OCI-LY7 (cell line): ENCODE measurements at regions not wholly inside any gene's neighbourhood (a gene's known extent, or its start where the extent isn't known, plus 50 kb on each side); places are given as distances from the start of the nearest gene placed in this dataset.

ENCODE experiments used
- BruUV-seq: library from RNA; stranded (reverse); fragments of 400-500 nt; replicated peaks from 2 replicates; lab custom pipeline; 2021; lab: Mats Ljungman, UMichigan
- CTCF ChIA-PET: fragments of 300-600 bp; sonication (Branson Sonifier 250); formaldehyde crosslinking; loops from one replicate; lab custom pipeline; 2022; ENCODE audit warnings: antibody characterized with exemption; ENCODE audit not compliant: unreplicated experiment; lab: Charles Lee
- POLR2A ChIA-PET: fragments of 300-600 bp; sonication (Branson Sonifier 250); formaldehyde crosslinking; loops from one replicate; lab custom pipeline; 2022; ENCODE audit warnings: antibody characterized with exemption; lab: Charles Lee
- DNase-seq: peaks from one replicate; pipeline ENCODE4 v3.0.0-alpha.2; 2015; ENCODE audit warnings: low spot score
- H2AFZ ChIP-seq: fragments of 200-600 bp; sonication (generic), shearing (Covaris generic); 2 replicates; pipeline ENCODE4 v1.6.1; 2014; ENCODE audit warnings: mild to moderate bottlenecking, antibody characterized with exemption, low read length, moderate library complexity
- H3K27ac ChIP-seq: fragments of 200-600 bp; sonication (generic); 2 replicates; pipeline ENCODE4 v1.5.1; 2014; ENCODE audit warnings: mixed run types, low read depth, mild to moderate bottlenecking, moderate library complexity, low read length, inconsistent platforms; ENCODE audit not compliant: poor library complexity, severe bottlenecking
- H3K36me3 ChIP-seq: fragments of 200-600 bp; sonication (generic); 2 replicates; pipeline ENCODE4 v1.6.1; 2014; ENCODE audit warnings: mild to moderate bottlenecking, antibody characterized with exemption, low read length, moderate library complexity, mixed read lengths; ENCODE audit not compliant: insufficient read depth
- H3K4me1 ChIP-seq: fragments of 200-600 bp; sonication (generic); 2 replicates; pipeline ENCODE4 v1.5.1; 2014; ENCODE audit warnings: mild to moderate bottlenecking, low read length; ENCODE audit not compliant: insufficient read depth, poor library complexity, severe bottlenecking
- H3K4me2 ChIP-seq: fragments of 200-600 bp; sonication (generic); 2 replicates; pipeline ENCODE4 v1.6.1; 2014; ENCODE audit warnings: mild to moderate bottlenecking, low read length
- H3K4me3 ChIP-seq: fragments of 200-600 bp; sonication (generic); 2 replicates; pipeline ENCODE4 v1.5.1; 2014; ENCODE audit warnings: mild to moderate bottlenecking, low read depth, low read length; ENCODE audit not compliant: poor library complexity, severe bottlenecking
- H3K79me2 ChIP-seq: fragments of 200-600 bp; sonication (generic); 2 replicates; pipeline ENCODE4 v1.6.1; 2016; ENCODE audit warnings: low read depth, mild to moderate bottlenecking, low read length, moderate library complexity, mixed read lengths; ENCODE audit not compliant: insufficient read depth
- H3K9me2 ChIP-seq: fragments of 200-600 bp; sonication (generic); 2 replicates; pipeline ENCODE4 v1.6.1; 2016; ENCODE audit warnings: mild to moderate bottlenecking, low read length, mixed read lengths; ENCODE audit not compliant: insufficient read depth
- H3K9me3 ChIP-seq: fragments of 200-600 bp; sonication (generic); 2 replicates; pipeline ENCODE4 v1.6.1; 2014; ENCODE audit warnings: mild to moderate bottlenecking, mixed run types, low read length, mixed read lengths
- H4K20me1 ChIP-seq: fragments of 200-600 bp; sonication (generic); 2 replicates; pipeline ENCODE4 v1.6.1; 2014; ENCODE audit warnings: mild to moderate bottlenecking, antibody characterized with exemption, low read length, moderate library complexity, mixed read lengths; ENCODE audit not compliant: insufficient read depth
- EZH2phosphoT487 ChIP-seq: fragments of 200-600 bp; sonication (generic); IDR thresholded peaks from 2 replicates; pipeline ENCODE4 v1.6.1; 2018; ENCODE audit warnings: low read depth, borderline replicate concordance, mild to moderate bottlenecking, mixed run types, antibody characterized with exemption, low read length, moderate library complexity, mixed read lengths
- intact Hi-C: fragments of 100-400 bp; cut with micrococcal nuclease; formaldehyde crosslinking; loops from one replicate; pipeline ENCODE4 v1.10.0; 2022; ENCODE audit not compliant: unreplicated experiment
- TF ChIP-seq, protein P1 (sequence below): fragments of 200-600 bp; sonication (generic); conservative IDR thresholded peaks from 2 replicates; pipeline ENCODE4 v1.5.1; 2014; ENCODE audit warnings: mild to moderate bottlenecking, antibody characterized with exemption, low read length, moderate library complexity, mixed read lengths

DNA sequence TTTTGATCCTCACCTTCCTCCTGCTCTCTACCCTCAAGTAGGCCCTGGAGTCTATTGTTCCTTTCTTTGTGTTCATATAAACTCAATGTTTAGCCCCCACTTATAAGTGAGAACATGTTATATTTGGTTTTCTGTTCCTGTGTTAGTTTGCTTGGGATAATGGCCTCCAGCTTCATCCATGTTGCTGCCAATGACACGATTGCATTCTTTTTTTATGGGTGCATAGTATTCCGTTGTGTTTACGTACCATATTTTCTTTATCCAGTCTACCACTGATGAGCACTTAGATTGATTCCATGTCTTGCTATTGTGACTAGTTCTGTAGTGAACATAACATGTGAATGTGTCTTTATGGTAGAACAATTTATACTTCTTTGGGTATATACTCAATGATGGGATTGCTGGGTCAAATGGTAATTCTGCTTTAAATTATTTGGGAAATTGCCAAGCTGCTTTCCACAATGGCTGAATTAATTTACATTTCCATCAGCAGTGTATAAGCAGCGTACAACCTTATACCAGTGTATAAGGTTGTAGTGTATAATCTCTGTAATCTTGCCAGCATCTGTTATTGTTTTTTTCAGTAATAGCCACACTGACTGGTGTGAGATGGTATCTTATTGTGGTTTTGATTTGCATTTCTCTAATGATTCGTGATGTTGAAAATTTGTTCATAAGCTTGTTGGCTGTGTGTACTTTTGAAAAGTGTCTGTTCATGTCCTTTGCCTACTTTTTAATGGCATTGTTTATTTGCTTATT, 288.9 kb downstream of the KCNRG start:
- Histone ChIP-seq H4K20me1 (no peaks in the 10 kb centered on the region), H2AFZ (no peak overlapping the region), H3K9me2 (no peaks in the 10 kb centered on the region), H3K27ac (no peak overlapping the region), H3K4me1 (no peaks in the 10 kb centered on the region), H3K4me2 (no peak overlapping the region), H3K36me3 (no peaks in the 10 kb centered on the region), H3K79me2 (no peaks in the 10 kb centered on the region), H3K9me3 (peaks cover 9% of the 10 kb centered on the region; the same call in 1 of the 2 replicates), H3K4me3 (no peak overlapping the region)
- BruUV-seq, result no TSS peak
- TF ChIP-seq EZH2phosphoT487, result no peak
- TF ChIP-seq, protein P1, sequence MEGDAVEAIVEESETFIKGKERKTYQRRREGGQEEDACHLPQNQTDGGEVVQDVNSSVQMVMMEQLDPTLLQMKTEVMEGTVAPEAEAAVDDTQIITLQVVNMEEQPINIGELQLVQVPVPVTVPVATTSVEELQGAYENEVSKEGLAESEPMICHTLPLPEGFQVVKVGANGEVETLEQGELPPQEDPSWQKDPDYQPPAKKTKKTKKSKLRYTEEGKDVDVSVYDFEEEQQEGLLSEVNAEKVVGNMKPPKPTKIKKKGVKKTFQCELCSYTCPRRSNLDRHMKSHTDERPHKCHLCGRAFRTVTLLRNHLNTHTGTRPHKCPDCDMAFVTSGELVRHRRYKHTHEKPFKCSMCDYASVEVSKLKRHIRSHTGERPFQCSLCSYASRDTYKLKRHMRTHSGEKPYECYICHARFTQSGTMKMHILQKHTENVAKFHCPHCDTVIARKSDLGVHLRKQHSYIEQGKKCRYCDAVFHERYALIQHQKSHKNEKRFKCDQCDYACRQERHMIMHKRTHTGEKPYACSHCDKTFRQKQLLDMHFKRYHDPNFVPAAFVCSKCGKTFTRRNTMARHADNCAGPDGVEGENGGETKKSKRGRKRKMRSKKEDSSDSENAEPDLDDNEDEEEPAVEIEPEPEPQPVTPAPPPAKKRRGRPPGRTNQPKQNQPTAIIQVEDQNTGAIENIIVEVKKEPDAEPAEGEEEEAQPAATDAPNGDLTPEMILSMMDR, result no peak
- CTCF ChIA-PET, result no interaction called here
- intact Hi-C loops, result no loop called here
- POLR2A ChIA-PET, result interaction anchor here (0.7 to 0.9 kb wide), 2 partner anchors 11 to 362 kb away, joined by 3 read pairs; no protein-coding TSS in a partner anchor
- no peak for DNase-seq

DNA sequence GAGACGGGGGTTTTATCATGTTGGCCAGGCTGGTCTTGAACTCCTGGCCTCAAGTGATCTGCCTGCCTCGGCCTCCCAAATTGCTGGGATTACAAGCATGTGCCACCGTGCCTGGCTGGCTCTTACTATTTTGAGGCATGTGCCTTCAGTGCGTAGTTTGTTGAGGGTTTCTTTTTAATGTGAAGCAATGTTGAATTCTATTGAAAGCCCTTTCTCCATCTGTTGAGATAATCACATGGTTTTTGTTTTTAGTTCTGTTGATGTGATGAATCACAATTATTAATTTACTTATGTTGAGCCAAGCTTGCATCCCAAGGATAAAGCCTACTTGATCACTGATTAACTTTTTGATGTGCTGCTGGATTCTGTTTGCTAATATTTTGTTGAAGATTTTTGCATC, 290.9 kb downstream of the KCNRG start:
- no peaks in the 10 kb centered on the region for H3K4me1 ChIP-seq
- H3K4me3 ChIP-seq, result no peak overlapping the region
- no peaks in the 10 kb centered on the region for H4K20me1 ChIP-seq
- H3K36me3 ChIP-seq, result no peaks in the 10 kb centered on the region
- H2AFZ ChIP-seq, result no peak overlapping the region
- no peak overlapping the region for H3K4me2 ChIP-seq
- BruUV-seq, result no TSS peak
- no peak overlapping the region for H3K27ac ChIP-seq
- ChIA-PET POLR2A (interaction anchor here (1.3 kb wide), 1 partner anchor 24 kb away, joined by 3 read pairs; no protein-coding TSS in a partner anchor), CTCF (no interaction called here)
- intact Hi-C loops, result loop anchor here (5.0 kb wide), 1 partner anchor 81 kb away; no protein-coding TSS in a partner anchor
- TF ChIP-seq, protein P1, result no peak
- no peak for TF ChIP-seq EZH2phosphoT487
- DNase-seq, result no peak
- no peaks in the 10 kb centered on the region for H3K79me2 ChIP-seq
- H3K9me3 ChIP-seq, result peaks cover 9% of the 10 kb centered on the region; the same call in 1 of the 2 replicates
- no peaks in the 10 kb centered on the region for H3K9me2 ChIP-seq

DNA sequence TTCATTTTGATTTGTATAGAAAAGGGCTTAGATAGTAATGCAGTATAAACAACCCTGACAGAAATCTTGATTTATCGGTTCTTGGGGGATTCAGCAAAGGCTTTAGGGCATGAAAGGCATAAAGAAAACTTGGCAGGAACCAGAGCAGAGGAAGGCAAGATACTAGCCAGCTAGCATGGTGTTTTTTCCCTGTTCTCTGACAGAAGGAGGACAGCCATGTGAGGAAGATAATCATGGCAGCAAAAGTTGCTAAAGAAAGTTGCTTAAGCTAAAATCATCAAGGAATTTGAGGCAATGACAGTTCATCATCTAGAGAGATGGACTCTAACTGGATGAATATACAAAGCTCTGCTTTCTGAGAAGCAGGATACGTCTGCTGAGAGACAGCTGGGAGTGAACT, 294.1 kb downstream of the KCNRG start:
- Histone ChIP-seq H3K27ac (no peak overlapping the region), H3K79me2 (no peaks in the 10 kb centered on the region), H3K9me3 (peaks cover 6% of the 10 kb centered on the region; the same call in 1 of the 2 replicates), H3K4me3 (no peak overlapping the region), H4K20me1 (no peaks in the 10 kb centered on the region), H2AFZ (no peak overlapping the region), H3K36me3 (no peaks in the 10 kb centered on the region), H3K4me2 (no peak overlapping the region), H3K9me2 (no peaks in the 10 kb centered on the region), H3K4me1 (no peaks in the 10 kb centered on the region)
- DNase-seq, result no peak
- POLR2A ChIA-PET, result interaction anchor here (1.1 to 1.5 kb wide), 3 partner anchors 8 to 73 kb away, joined by 3 to 4 read pairs (median 3); no protein-coding TSS in a partner anchor
- CTCF ChIA-PET, result no interaction called here
- TF ChIP-seq, protein P1, result no peak
- no peak for TF ChIP-seq EZH2phosphoT487
- intact Hi-C loops, result loop anchor here (5.0 kb wide), 1 partner anchor 78 kb away; no protein-coding TSS in a partner anchor
- no TSS peak for BruUV-seq
